Smooth muscle cell (in vitro differentiated cells): ENCODE measurements at regions not wholly inside any gene's neighbourhood (a gene's known extent, or its start where the extent isn't known, plus 50 kb on each side); places are given as distances from the start of the nearest gene placed in this dataset.

Source experiments
- DNase-seq: peaks from one replicate; lab custom pipeline; 2025; ENCODE audit not compliant: unreplicated experiment; lab: John Stamatoyannopoulos, UW
- H2AFZ ChIP-seq: fragments of 200-600 bp; sonication (generic); 2 replicates; pipeline ENCODE4 v1.6.0; 2016; ENCODE audit warnings: antibody characterized with exemption, low read depth, mild to moderate bottlenecking
- H3F3A ChIP-seq: fragments of 200-600 bp; sonication (generic); 2 replicates; pipeline ENCODE4 v1.6.0; 2017; ENCODE audit warnings: antibody characterized with exemption, low read depth
- H3K27ac ChIP-seq: fragments of 200-600 bp; sonication (generic); 2 replicates; pipeline ENCODE4 v1.5.1; 2016; ENCODE audit warnings: low read depth, mild to moderate bottlenecking
- H3K27me3 ChIP-seq: fragments of 200-600 bp; sonication (generic); 2 replicates; pipeline ENCODE4 v1.6.1; 2016; ENCODE audit warnings: low read depth, mild to moderate bottlenecking
- H3K36me3 ChIP-seq: fragments of 200-600 bp; sonication (generic); 2 replicates; pipeline ENCODE4 v1.5.1; 2016; ENCODE audit warnings: low read depth
- H3K4me1 ChIP-seq: fragments of 200-600 bp; sonication (generic); 2 replicates; pipeline ENCODE4 v1.5.1; 2016; ENCODE audit warnings: low read depth
- H3K4me2 ChIP-seq: fragments of 200-600 bp; sonication (generic); 2 replicates; pipeline ENCODE4 v1.6.0; 2016; ENCODE audit warnings: mild to moderate bottlenecking
- H3K4me3 ChIP-seq: fragments of 200-600 bp; sonication (generic); 2 replicates; pipeline ENCODE4 v1.5.1; 2016; ENCODE audit warnings: mild to moderate bottlenecking
- H3K79me2 ChIP-seq: fragments of 200-600 bp; sonication (generic); 2 replicates; pipeline ENCODE4 v1.6.0; 2016; ENCODE audit warnings: low read depth, mild to moderate bottlenecking
- H3K9ac ChIP-seq: fragments of 200-600 bp; sonication (generic); 2 replicates; pipeline ENCODE4 v1.6.0; 2016; ENCODE audit warnings: low read depth
- H3K9me3 ChIP-seq: fragments of 200-600 bp; sonication (generic); replicated peaks from 2 replicates; pipeline ENCODE4 v1.5.1; 2016; ENCODE audit warnings: low read depth
- H4K20me1 ChIP-seq: fragments of 200-600 bp; sonication (generic); 2 replicates; pipeline ENCODE4 v1.6.0; 2016; ENCODE audit warnings: low read depth
- WGBS: methylation state at CpG from one replicate; pipeline ENCODE4 v1.1.7; 2016; ENCODE audit warnings: low lambda C conversion rate; 5-methylcytosine and 5-hydroxymethylcytosine counted together
- TF ChIP-seq, protein P1 (sequence below): fragments of 200-600 bp; sonication (generic); IDR thresholded peaks from 2 replicates; pipeline ENCODE4 v1.5.1; 2017; ENCODE audit warnings: borderline replicate concordance, mild to moderate bottlenecking, antibody characterized with exemption; ENCODE audit not compliant: insufficient read depth, poor library complexity, severe bottlenecking

GRCh38 chr2:121825003-121825950 is 69.8 kb downstream of the TSN start:
- H3K27me3 ChIP-seq: peaks cover 6% of the 10 kb centered on the region
- WGBS: 81% methylated on average over 8 of the region's 8 CpGs
- H3K4me1 ChIP-seq: no peaks in the 10 kb centered on the region
- H4K20me1 ChIP-seq: no peaks in the 10 kb centered on the region
- no peak overlapping the region for H3K4me2 ChIP-seq
- H2AFZ ChIP-seq: no peak overlapping the region
- no peaks in the 10 kb centered on the region for H3F3A ChIP-seq
- no peak overlapping the region for H3K4me3 ChIP-seq
- no peak for DNase-seq
- no peaks in the 10 kb centered on the region for H3K9me3 ChIP-seq
- no peak overlapping the region for H3K27ac ChIP-seq
- no peaks in the 10 kb centered on the region for H3K36me3 ChIP-seq
- TF ChIP-seq, protein P1, sequence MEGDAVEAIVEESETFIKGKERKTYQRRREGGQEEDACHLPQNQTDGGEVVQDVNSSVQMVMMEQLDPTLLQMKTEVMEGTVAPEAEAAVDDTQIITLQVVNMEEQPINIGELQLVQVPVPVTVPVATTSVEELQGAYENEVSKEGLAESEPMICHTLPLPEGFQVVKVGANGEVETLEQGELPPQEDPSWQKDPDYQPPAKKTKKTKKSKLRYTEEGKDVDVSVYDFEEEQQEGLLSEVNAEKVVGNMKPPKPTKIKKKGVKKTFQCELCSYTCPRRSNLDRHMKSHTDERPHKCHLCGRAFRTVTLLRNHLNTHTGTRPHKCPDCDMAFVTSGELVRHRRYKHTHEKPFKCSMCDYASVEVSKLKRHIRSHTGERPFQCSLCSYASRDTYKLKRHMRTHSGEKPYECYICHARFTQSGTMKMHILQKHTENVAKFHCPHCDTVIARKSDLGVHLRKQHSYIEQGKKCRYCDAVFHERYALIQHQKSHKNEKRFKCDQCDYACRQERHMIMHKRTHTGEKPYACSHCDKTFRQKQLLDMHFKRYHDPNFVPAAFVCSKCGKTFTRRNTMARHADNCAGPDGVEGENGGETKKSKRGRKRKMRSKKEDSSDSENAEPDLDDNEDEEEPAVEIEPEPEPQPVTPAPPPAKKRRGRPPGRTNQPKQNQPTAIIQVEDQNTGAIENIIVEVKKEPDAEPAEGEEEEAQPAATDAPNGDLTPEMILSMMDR: no peak
- no peak overlapping the region for H3K9ac ChIP-seq
- H3K79me2 ChIP-seq: no peaks in the 10 kb centered on the region

DNA sequence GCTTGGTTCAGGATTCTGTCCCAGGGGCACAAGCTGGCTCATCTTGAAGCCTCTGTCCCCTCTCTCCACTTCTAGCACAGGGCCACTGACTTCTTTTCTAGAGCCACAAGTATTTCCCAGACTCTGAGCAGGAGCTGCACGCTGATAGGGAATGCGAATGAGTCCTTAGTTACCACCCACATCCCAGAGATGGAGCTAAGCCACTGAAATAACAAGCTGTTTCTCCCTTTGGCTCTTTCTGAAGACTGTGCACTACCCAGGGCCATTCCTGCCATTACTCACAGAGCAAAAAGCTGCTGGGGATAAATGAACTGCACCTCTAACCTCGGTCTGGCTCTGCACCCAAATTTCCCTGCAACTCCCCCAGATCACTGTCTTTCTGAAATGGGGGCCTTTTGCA is 70.6 kb downstream of the TSN start:
- WGBS: 70% methylated on average over 3 of the region's 3 CpGs
- Histone ChIP-seq H2AFZ (no peak overlapping the region), H3K4me1 (no peaks in the 10 kb centered on the region), H3F3A (no peaks in the 10 kb centered on the region), H4K20me1 (no peaks in the 10 kb centered on the region), H3K36me3 (no peaks in the 10 kb centered on the region), H3K4me2 (no peak overlapping the region), H3K9ac (no peak overlapping the region), H3K4me3 (no peak overlapping the region), H3K27ac (no peak overlapping the region), H3K27me3 (peaks cover 6% of the 10 kb centered on the region), H3K79me2 (no peaks in the 10 kb centered on the region), H3K9me3 (no peaks in the 10 kb centered on the region)
- DNase-seq: no peak
- TF ChIP-seq, protein P1: no peak

- H3F3A ChIP-seq: no peaks in the 10 kb centered on the region
- no peak overlapping the region for H3K9ac ChIP-seq
- H3K4me1 ChIP-seq: no peaks in the 10 kb centered on the region
- no peak overlapping the region for H3K4me2 ChIP-seq
- no peaks in the 10 kb centered on the region for H3K79me2 ChIP-seq
- H4K20me1 ChIP-seq: no peaks in the 10 kb centered on the region
- TF ChIP-seq, protein P1: no peak
- H3K4me3 ChIP-seq: no peak overlapping the region
- no peak overlapping the region for H2AFZ ChIP-seq
- WGBS: 76% methylated on average over 13 of the region's 13 CpGs
- peaks cover 6% of the 10 kb centered on the region for H3K27me3 ChIP-seq
- no peaks in the 10 kb centered on the region for H3K9me3 ChIP-seq
- H3K27ac ChIP-seq: no peak overlapping the region
- DNase-seq: no peak
- no peaks in the 10 kb centered on the region for H3K36me3 ChIP-seq
These were observed 72.9 kb downstream of the TSN start for GRCh38 chr2:121828281-121828731.
